HEK293T (cell line): ENCODE measurements at regions not wholly inside any gene's neighbourhood (a gene's known extent, or its start where the extent isn't known, plus 50 kb on each side); places are given as distances from the start of the nearest gene placed in this dataset.

Source experiments
- ARNT ChIP-seq: fragments of 450-650 bp; IDR thresholded peaks from 2 replicates; pipeline ENCODE4 v1.6.1; 2017; ENCODE audit warnings: mild to moderate bottlenecking
- BHLHE40 ChIP-seq: fragments of 450-650 bp; IDR thresholded peaks from 2 replicates; pipeline ENCODE4 v1.6.1; 2016; ENCODE audit warnings: mild to moderate bottlenecking, moderate library complexity, borderline replicate concordance
- CTBP1 ChIP-seq: fragments of 450-650 bp; IDR thresholded peaks from 2 replicates; pipeline ENCODE4 v1.6.1; 2016; ENCODE audit warnings: borderline replicate concordance
- ELF4 ChIP-seq: fragments of 450-650 bp; IDR thresholded peaks from 2 replicates; pipeline ENCODE4 v1.6.1; 2017; ENCODE audit warnings: antibody characterized with exemption
- FOXA1 ChIP-seq: fragments of 450-650 bp; IDR thresholded peaks from 2 replicates; pipeline ENCODE4 v1.6.1; 2016; ENCODE audit warnings: mild to moderate bottlenecking
- FOXK2 ChIP-seq: fragments of 450-650 bp; IDR thresholded peaks from 2 replicates; pipeline ENCODE4 v1.6.1; 2016; ENCODE audit warnings: mild to moderate bottlenecking
- HDGF ChIP-seq: fragments of 450-650 bp; IDR thresholded peaks from 2 replicates; pipeline ENCODE4 v1.6.1; 2017; ENCODE audit warnings: antibody characterized with exemption, borderline replicate concordance
- SUZ12 ChIP-seq: fragments of 450-650 bp; IDR thresholded peaks from 2 replicates; pipeline ENCODE4 v1.6.1; 2016; ENCODE audit warnings: mild to moderate bottlenecking
- ZNF384 ChIP-seq: fragments of 450-650 bp; IDR thresholded peaks from 2 replicates; pipeline ENCODE4 v1.6.1; 2016

GRCh38 chr16:87063543-87063942 lies 253.6 kb downstream of the C16orf95 start:
- TF ChIP-seq ZNF384 (no peak), ELF4 (no peak), CTBP1 (no peak), FOXA1 (no peak), HDGF (no peak), ARNT (no peak), FOXK2 (no peak), SUZ12 (no peak), BHLHE40 (no peak)
